Gastrocnemius medialis (tissue), 4 donors: ENCODE measurements at regions not wholly inside any gene's neighbourhood (a gene's known extent, or its start where the extent isn't known, plus 50 kb on each side); places are given as distances from the start of the nearest gene placed in this dataset.

Experiments used
- ATAC-seq, 2 donors: fragments of 150-250 bp; one replicate each; pipeline ENCODE4 v1.9.1; 2016
- DNase-seq, 2 donors: peaks; one replicate each; pipeline ENCODE4 v3.0.0-alpha.2; 2019
- H3K27ac ChIP-seq, 4 donors: fragments of 200-600 bp; sonication (generic); 1 replicate in 1 of 4; 2 replicates in 3 of 4; pipeline ENCODE4 v1.5.1; 2016 to 2018; ENCODE audit warnings: mild to moderate bottlenecking in 2 of 4, moderate library complexity in 1 of 4
- H3K27me3 ChIP-seq, 3 donors: fragments of 200-600 bp; sonication (generic) in 2 of 3; 1 replicate in 1 of 3; 2 replicates in 2 of 3; pipeline versions ENCODE4 v1.5.1 to v1.6.0; 2016 to 2019; ENCODE audit warnings: mild to moderate bottlenecking in 1 of 3, moderate library complexity in 1 of 3
- H3K36me3 ChIP-seq, 2 donors: fragments of 200-600 bp; sonication (generic) in 1 of 2; one replicate each; pipeline ENCODE4 v1.5.1; 2017 to 2018
- H3K4me1 ChIP-seq, 2 donors: fragments of 200-600 bp; sonication (generic) in 1 of 2; one replicate each; pipeline ENCODE4 v1.5.1; 2016 to 2017; ENCODE audit warnings: mild to moderate bottlenecking in 2 of 2
- H3K4me3 ChIP-seq, 4 donors: fragments of 200-600 bp; sonication (generic) in 3 of 4; 1 replicate in 1 of 4; 2 replicates in 3 of 4; pipeline ENCODE4 v1.5.1; 2016 to 2019; ENCODE audit warnings: mild to moderate bottlenecking in 2 of 4
- H3K9me3 ChIP-seq, 3 donors: fragments of 200-600 bp; sonication (generic) in 2 of 3; 1 replicate in 1 of 3; 2 replicates in 2 of 3; pipeline ENCODE4 v1.5.1; 2016 to 2019
- CTCF ChIP-seq, 5 experiments: fragments of 450-650 bp in 3 of 5; fragments of 200-600 bp in 2 of 5; sonication (generic) in 2 of 5; IDR thresholded peaks in 4 of 5; conservative IDR thresholded peaks in 1 of 5; 1 replicate in 4 of 5; 2 replicates in 1 of 5; pipeline ENCODE4 v1.5.1; 2016 to 2019; ENCODE audit warnings: antibody characterized with exemption in 5 of 5, mild to moderate bottlenecking in 3 of 5, moderate library complexity in 3 of 5
- POLR2A ChIP-seq, 2 donors: fragments of 450-650 bp; IDR thresholded peaks; one replicate each; pipeline ENCODE4 v1.6.1; 2017; ENCODE audit warnings: antibody characterized with exemption in 2 of 2, mild to moderate bottlenecking in 2 of 2, moderate library complexity in 2 of 2
- in situ Hi-C, 4 donors: fragments of 200-750 bp; cut with MboI; loops; one replicate each; pipeline versions ENCODE4 v1.15.0 to v1.8.0; 2017; ENCODE audit warnings: low sequenced_read_pairs in 4 of 4
- intact Hi-C: fragments of 100-400 bp; cut with DNase I; formaldehyde crosslinking; loops from one replicate; pipeline ENCODE4 v1.15.1; 2023; ENCODE audit warnings: low total_unique reads

DNA sequence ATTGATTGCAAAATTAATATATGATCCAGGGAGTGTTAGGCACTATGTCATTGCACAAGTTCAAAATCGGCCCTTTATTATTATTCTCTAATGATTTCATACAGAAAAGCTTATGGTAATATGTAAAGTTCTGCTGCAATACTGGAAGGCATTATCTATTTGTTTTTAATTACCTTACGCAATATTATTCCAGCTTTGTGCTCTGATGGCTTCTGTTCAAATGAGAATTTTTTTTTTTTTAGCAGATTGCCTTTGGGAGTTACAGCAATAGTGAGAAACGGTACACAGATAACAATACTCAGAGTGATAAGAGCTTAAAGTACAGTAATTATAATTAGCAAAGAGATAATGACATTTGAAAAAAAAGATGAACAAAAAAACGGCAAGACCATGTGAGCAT lies 602.2 kb upstream of the ALCAM start:
- no peak for TF ChIP-seq CTCF (IDR thresholded peaks at IDR 0.05 in 4 of 5, conservative IDR thresholded peaks at IDR 0.05 in 1 of 5)
- TF ChIP-seq POLR2A (IDR thresholded peaks at IDR 0.05) = no peak
- no peak for DNase-seq
- Histone ChIP-seq H3K9me3 (no peaks in the 10 kb centered on the region), H3K27me3 (no peaks in the 10 kb centered on the region), H3K36me3 (no peaks in the 10 kb centered on the region), H3K4me3 (no peak overlapping the region), H3K4me1 (no peaks in the 10 kb centered on the region), H3K27ac (no peak overlapping the region)
- no peak for ATAC-seq
- intact Hi-C loops = no loop called here
- in situ Hi-C loops = no loop called here

- Histone ChIP-seq H3K27ac (no peak overlapping the region), H3K36me3 (no peaks in the 10 kb centered on the region), H3K27me3 (no peaks in the 10 kb centered on the region), H3K4me1 (no peaks in the 10 kb centered on the region), H3K9me3 (no peaks in the 10 kb centered on the region), H3K4me3 (no peak overlapping the region)
- in situ Hi-C loops (no loop called here), intact Hi-C loops (no loop called here)
- DNase-seq (no peak), ATAC-seq (no peak)
- no peak for TF ChIP-seq POLR2A (IDR thresholded peaks at IDR 0.05)
- no peak for TF ChIP-seq CTCF (IDR thresholded peaks at IDR 0.05 in 4 of 5, conservative IDR thresholded peaks at IDR 0.05 in 1 of 5)
Observed at GRCh38 chr3:104768886-104769285, 597.8 kb upstream of the ALCAM start.

DNA sequence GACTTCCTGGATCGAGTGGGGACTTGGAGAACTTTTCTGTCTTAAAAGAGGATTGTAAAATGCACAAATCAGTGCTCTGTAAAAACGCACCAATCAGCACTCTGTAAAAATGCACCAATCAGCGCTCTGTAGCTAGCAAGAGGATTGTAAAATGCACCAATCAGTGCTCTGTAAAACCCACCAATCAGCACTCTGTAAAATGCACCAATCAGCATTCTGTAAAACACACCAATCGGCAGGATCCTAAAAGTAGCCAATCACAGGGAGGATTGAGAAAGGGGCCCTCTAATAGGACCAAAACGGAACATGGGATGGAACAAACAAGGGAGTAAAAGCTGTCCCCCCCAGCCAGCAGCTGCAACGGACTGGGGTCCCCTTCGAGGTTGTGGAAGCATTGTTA lies 587.4 kb upstream of the ALCAM start:
- Histone ChIP-seq H3K27me3 (no peaks in the 10 kb centered on the region), H3K4me3 (no peak overlapping the region), H3K4me1 (no peaks in the 10 kb centered on the region), H3K27ac (no peak overlapping the region), H3K9me3 (no peaks in the 10 kb centered on the region), H3K36me3 (no peaks in the 10 kb centered on the region)
- ATAC-seq (no peak), DNase-seq (no peak)
- in situ Hi-C loops (no loop called here), intact Hi-C loops (no loop called here)
- TF ChIP-seq CTCF (IDR thresholded peaks at IDR 0.05 in 4 of 5, conservative IDR thresholded peaks at IDR 0.05 in 1 of 5) (no peak), POLR2A (IDR thresholded peaks at IDR 0.05) (no peak)

DNA sequence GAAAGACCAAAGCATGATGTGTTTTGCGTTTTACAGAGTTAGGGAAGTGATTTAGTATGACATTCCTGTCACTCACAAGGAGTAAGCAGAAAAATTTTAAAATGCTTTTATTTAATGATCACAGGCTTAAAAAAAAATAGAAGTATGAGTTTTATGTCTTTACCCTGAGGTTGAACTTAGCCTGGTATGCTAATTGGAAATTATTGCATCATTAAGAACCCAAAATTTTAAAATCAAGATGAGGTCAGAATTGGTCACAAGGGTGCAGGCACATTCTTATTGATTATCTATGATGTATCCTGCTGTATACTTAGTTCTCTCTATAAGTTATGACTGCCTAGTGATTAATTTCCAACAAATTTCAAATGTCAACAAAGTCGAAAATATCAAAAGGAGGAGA lies 585.6 kb upstream of the ALCAM start:
- no peaks in the 10 kb centered on the region for H3K9me3 ChIP-seq
- no peak overlapping the region for H3K27ac ChIP-seq
- H3K4me3 ChIP-seq = no peak overlapping the region
- no peaks in the 10 kb centered on the region for H3K27me3 ChIP-seq
- in situ Hi-C loops = no loop called here
- H3K36me3 ChIP-seq = no peaks in the 10 kb centered on the region
- ATAC-seq (no peak), DNase-seq (no peak)
- intact Hi-C loops = no loop called here
- TF ChIP-seq POLR2A (IDR thresholded peaks at IDR 0.05) (no peak), CTCF (IDR thresholded peaks at IDR 0.05 in 4 of 5, conservative IDR thresholded peaks at IDR 0.05 in 1 of 5) (no peak)
- H3K4me1 ChIP-seq = no peaks in the 10 kb centered on the region

GRCh38 chr3:104785947-104786346 lies 580.8 kb upstream of the ALCAM start:
- ATAC-seq = no peak
- in situ Hi-C loops = no loop called here

More at GRCh38 chr3:104785947-104786346, 580.8 kb upstream of the ALCAM start:
- Histone ChIP-seq H3K4me1 (no peaks in the 10 kb centered on the region), H3K4me3 (no peak overlapping the region), H3K9me3 (no peaks in the 10 kb centered on the region), H3K36me3 (no peaks in the 10 kb centered on the region), H3K27me3 (no peaks in the 10 kb centered on the region), H3K27ac (no peak overlapping the region)
- DNase-seq = no peak
- intact Hi-C loops = no loop called here
- TF ChIP-seq POLR2A (IDR thresholded peaks at IDR 0.05) (no peak), CTCF (IDR thresholded peaks at IDR 0.05 in 4 of 5, conservative IDR thresholded peaks at IDR 0.05 in 1 of 5) (no peak)
